ENCODE measurements at regions not wholly inside any gene's neighbourhood (a gene's known extent, or its start where the extent isn't known, plus 50 kb on each side); places are given as distances from the start of the nearest gene placed in this dataset.

GRCh38 chr6:108748055-108748454 lies 100.2 kb upstream of the ARMC2 start:
- no peak overlapping the region for H3K4me3 ChIP-seq
- H3K9me3 ChIP-seq (ENCODE audit: low read depth), result no peaks in the 10 kb centered on the region
- H2AFZ ChIP-seq, result no peak overlapping the region
- whole genome bisulfite sequencing (ENCODE audit: low lambda C conversion rate, missing lambda C conversion rate), result 81% methylated on average over 1 of the region's 1 CpG
- no peak overlapping the region for H3K4me2 ChIP-seq
- H3K4me1 ChIP-seq (ENCODE audit: insufficient read depth), result peaks cover 28% of the 10 kb centered on the region
- no peaks in the 10 kb centered on the region for H4K20me1 ChIP-seq (ENCODE audit: insufficient read depth, poor library complexity, severe bottlenecking)
- no peaks in the 10 kb centered on the region for H3K36me3 ChIP-seq (replicated peaks; ENCODE audit: insufficient read depth, low read depth)
- H3K27ac ChIP-seq, result no peak overlapping the region
- DNase-seq (ENCODE audit: low spot score), result no peak
- no peaks in the 10 kb centered on the region for H3K9me2 ChIP-seq (replicated peaks; ENCODE audit: insufficient read depth)
- no peaks in the 10 kb centered on the region for H3K79me2 ChIP-seq
- TF ChIP-seq EZH2phosphoT487 (IDR thresholded peaks at IDR 0.05; ENCODE audit: low read depth, severe bottlenecking, unreplicated experiment) (no peak), CTCF (IDR thresholded peaks at IDR 0.05; ENCODE audit: poor library complexity) (no peak), EZH2 (IDR thresholded peaks at IDR 0.05; ENCODE audit: borderline replicate concordance) (no peak)
- H3K27me3 ChIP-seq, result no peaks in the 10 kb centered on the region

- H3K4me2 ChIP-seq, result no peak overlapping the region
- no peak overlapping the region for H3K4me3 ChIP-seq
- no peaks in the 10 kb centered on the region for H3K27me3 ChIP-seq
- 81% methylated on average over 3 of the region's 3 CpGs for WGBS (ENCODE audit: low lambda C conversion rate, missing lambda C conversion rate)
- no peaks in the 10 kb centered on the region for H3K9me2 ChIP-seq (replicated peaks; ENCODE audit: insufficient read depth)
- H4K20me1 ChIP-seq (ENCODE audit: insufficient read depth, poor library complexity, severe bottlenecking), result no peaks in the 10 kb centered on the region
- no peak overlapping the region for H3K27ac ChIP-seq
- no peaks in the 10 kb centered on the region for H3K79me2 ChIP-seq
- no peak for DNase-seq (ENCODE audit: low spot score)
- no peak overlapping the region for H2AFZ ChIP-seq
- H3K4me1 ChIP-seq (ENCODE audit: insufficient read depth), result peaks cover 31% of the 10 kb centered on the region
- no peaks in the 10 kb centered on the region for H3K9me3 ChIP-seq (ENCODE audit: low read depth)
- TF ChIP-seq EZH2 (IDR thresholded peaks at IDR 0.05; ENCODE audit: borderline replicate concordance) (no peak), EZH2phosphoT487 (IDR thresholded peaks at IDR 0.05; ENCODE audit: low read depth, severe bottlenecking, unreplicated experiment) (no peak), CTCF (IDR thresholded peaks at IDR 0.05; ENCODE audit: poor library complexity) (no peak)
- no peaks in the 10 kb centered on the region for H3K36me3 ChIP-seq (replicated peaks; ENCODE audit: insufficient read depth, low read depth)
Observed at GRCh38 chr6:108748959-108749358, 99.3 kb upstream of the ARMC2 start.

GRCh38 chr6:108750801-108751200 lies 97.4 kb upstream of the ARMC2 start:
- no peak overlapping the region for H3K4me2 ChIP-seq
- H3K9me3 ChIP-seq (ENCODE audit: low read depth), result no peaks in the 10 kb centered on the region
- no peaks in the 10 kb centered on the region for H4K20me1 ChIP-seq (ENCODE audit: insufficient read depth, poor library complexity, severe bottlenecking)
- no peaks in the 10 kb centered on the region for H3K79me2 ChIP-seq
- no peak for DNase-seq (ENCODE audit: low spot score)
- H3K27ac ChIP-seq, result no peak overlapping the region
- 93% methylated on average over 8 of the region's 8 CpGs for WGBS (ENCODE audit: low lambda C conversion rate, missing lambda C conversion rate)
- no peaks in the 10 kb centered on the region for H3K9me2 ChIP-seq (replicated peaks; ENCODE audit: insufficient read depth)
- no peak overlapping the region for H3K4me3 ChIP-seq
- no peaks in the 10 kb centered on the region for H3K27me3 ChIP-seq
- no peak for TF ChIP-seq CTCF (IDR thresholded peaks at IDR 0.05; ENCODE audit: poor library complexity)
- TF ChIP-seq EZH2 (IDR thresholded peaks at IDR 0.05; ENCODE audit: borderline replicate concordance), result no peak
- TF ChIP-seq EZH2phosphoT487 (IDR thresholded peaks at IDR 0.05; ENCODE audit: low read depth, severe bottlenecking, unreplicated experiment), result no peak
- no peaks in the 10 kb centered on the region for H3K36me3 ChIP-seq (replicated peaks; ENCODE audit: insufficient read depth, low read depth)
- H2AFZ ChIP-seq, result no peak overlapping the region
- peaks cover 31% of the 10 kb centered on the region for H3K4me1 ChIP-seq (ENCODE audit: insufficient read depth)

- Histone ChIP-seq H2AFZ (no peak overlapping the region), H3K9me3 (ENCODE audit: low read depth) (no peaks in the 10 kb centered on the region), H3K9me2 (replicated peaks; ENCODE audit: insufficient read depth) (no peaks in the 10 kb centered on the region), H3K4me2 (no peak overlapping the region), H3K79me2 (no peaks in the 10 kb centered on the region), H4K20me1 (ENCODE audit: insufficient read depth, poor library complexity, severe bottlenecking) (no peaks in the 10 kb centered on the region), H3K36me3 (replicated peaks; ENCODE audit: insufficient read depth, low read depth) (no peaks in the 10 kb centered on the region), H3K4me1 (ENCODE audit: insufficient read depth) (peaks cover 28% of the 10 kb centered on the region), H3K27ac (no peak overlapping the region), H3K27me3 (no peaks in the 10 kb centered on the region), H3K4me3 (no peak overlapping the region)
- no peak for DNase-seq (ENCODE audit: low spot score)
- WGBS (ENCODE audit: low lambda C conversion rate, missing lambda C conversion rate), result 99% methylated on average over 5 of the region's 5 CpGs
- no peak for TF ChIP-seq CTCF (IDR thresholded peaks at IDR 0.05; ENCODE audit: poor library complexity)
- no peak for TF ChIP-seq EZH2phosphoT487 (IDR thresholded peaks at IDR 0.05; ENCODE audit: low read depth, severe bottlenecking, unreplicated experiment)
- no peak for TF ChIP-seq EZH2 (IDR thresholded peaks at IDR 0.05; ENCODE audit: borderline replicate concordance)
Observed at GRCh38 chr6:108751282-108751681, 96.9 kb upstream of the ARMC2 start.

Measured in hepatocyte (in vitro differentiated cells).